ENCODE measurements at regions not wholly inside any gene's neighbourhood (a gene's known extent, or its start where the extent isn't known, plus 50 kb on each side); places are given as distances from the start of the nearest gene placed in this dataset.

DNA sequence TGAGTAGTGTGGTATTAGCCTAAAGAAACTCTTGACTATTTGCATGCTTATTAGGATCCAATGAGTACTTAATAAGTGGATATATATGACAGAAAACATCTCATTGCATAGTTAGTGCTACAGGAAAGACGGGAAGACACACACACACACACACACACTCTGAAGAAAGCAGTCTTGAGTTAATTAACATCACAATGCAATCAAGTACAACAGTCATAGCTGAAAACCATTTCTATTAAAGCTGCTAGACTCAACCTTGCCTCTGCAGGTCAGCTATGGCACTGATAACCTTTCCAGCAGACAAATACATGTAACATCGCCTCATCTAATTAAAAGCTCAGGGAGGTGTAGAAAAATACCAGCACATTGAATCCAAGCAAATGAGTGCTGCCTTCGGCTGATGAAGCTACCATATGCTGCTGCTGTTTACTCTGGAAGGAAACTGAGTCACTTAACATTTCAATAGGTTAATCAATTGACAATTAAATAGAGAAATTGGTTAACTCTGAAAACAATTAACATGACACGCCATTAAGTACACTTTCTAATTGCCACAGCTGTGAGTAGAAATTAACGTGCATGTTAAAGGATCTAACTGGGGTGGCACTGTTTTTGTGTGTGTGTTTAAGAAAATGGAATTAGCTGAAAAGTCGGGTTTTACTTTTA, 93.2 kb upstream of the OTX2 start:
- no peak for DNase-seq

DNA sequence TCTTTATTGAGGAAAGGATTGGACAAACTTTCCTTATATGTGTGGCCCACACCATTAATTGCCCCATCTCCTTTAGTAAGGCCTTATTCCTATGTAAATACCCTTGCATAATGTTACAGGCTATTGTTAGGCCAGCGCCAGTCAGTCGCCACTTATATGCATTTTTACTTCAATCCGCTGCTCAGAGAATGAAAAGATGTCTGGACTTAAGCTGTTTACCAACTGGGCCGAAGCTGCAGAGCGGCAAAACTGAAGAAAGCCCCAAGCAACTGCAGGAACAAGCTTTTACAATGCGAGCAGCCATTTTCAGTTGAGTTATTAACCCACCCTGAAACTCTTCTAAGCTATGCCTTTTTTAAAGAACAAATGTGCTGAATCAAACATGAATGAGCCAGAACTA, 92.1 kb upstream of the OTX2 start:
- no peak for DNase-seq

DNA sequence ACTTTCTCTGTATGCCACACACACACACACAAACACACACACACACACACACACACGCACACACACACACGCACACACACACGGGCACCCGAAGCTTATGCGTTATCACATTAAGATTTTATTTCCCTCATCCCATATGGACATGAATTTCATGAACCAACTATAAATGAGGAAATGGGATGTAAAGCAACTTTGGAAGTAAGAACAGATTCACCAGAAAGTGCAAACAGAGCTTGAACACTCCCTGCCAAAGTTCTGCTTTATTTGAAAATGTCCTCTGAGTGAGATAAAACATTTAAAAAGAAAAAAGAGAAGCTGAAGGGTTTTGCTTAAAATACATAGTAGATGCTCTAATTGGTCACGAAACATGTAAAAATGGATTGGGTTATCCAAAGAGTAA, 90.4 kb upstream of the OTX2 start:
- no peak for DNase-seq

DNA sequence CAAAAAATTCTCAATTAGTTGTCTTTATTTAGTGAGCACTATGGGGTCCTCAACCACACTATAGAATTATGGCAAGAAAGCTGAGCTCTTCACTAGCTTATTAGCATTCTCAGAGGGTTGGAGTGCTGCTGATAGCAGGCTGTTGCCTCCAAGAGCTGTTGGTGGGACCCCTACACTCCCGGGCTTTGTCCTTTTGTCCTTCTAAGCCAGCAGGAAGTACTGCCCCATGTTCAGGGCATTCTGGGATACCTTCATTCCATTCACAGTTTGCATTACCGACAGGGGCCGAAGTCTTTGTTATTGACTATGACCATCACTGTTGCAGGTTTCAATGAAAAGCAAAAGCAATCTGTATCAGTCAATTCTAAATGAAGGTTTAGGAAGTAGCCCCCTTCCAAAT, 89.5 kb upstream of the OTX2 start:
- no peak for DNase-seq

DNA sequence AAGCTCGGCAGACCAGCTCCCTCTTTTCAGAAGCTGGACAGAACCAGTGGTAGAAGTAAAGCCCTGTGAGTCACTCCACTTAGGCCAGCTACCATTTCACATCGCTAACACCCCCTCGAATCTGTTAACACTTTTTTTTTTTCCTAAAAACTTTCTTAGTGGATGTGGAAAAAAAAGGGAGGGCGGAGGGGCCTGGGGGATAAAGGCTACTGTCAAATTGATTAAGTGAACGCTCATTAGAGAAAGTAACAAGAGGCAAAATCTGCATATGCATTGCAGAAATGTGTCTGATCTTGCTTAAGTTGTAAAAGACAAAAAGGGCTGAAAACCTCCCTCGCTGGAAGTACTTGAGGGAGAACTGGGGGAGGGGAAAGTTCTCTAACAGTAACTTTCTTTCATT, 86.6 kb upstream of the OTX2 start:
- no peak for DNase-seq

DNA sequence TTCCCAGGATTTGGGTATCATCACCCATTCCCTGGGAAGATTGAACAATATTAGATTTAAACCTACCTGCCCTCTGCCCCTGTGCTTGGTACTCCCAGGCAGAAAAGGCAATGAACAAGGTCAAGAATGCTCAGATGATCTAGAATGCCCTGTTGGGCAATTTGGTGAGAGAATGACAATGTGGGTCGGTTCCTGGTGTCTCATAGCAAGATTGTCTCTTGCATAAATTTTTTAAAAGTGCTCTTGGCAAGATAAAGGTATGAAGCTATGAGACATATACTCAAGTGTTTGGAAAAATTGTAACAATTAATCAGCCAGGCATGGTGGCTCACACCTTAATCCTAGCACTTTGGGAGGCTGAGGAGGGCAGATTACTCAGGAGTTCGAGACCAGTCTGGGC, 86.0 kb upstream of the OTX2 start:
- DNase-seq = no peak

DNA sequence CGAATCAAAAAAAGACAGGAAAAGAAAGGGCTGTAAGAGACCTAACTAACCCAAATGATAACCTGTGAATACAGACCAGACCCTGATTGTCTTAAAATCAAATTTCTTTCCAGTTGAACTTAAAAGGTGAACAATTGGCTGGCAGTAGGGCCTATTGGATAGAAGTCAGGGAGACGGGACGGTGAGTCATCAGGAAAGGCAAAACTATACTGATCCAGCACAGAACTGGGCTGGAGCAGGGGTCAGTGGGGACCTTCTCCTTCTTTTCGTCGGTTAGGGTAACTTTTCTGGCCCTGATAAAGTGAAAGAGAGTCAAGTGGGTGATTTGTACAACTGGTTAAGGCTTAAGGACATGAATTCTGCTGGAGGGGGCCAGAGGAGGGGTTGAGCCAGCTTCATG, 84.9 kb upstream of the OTX2 start:
- no peak for DNase-seq

DNA sequence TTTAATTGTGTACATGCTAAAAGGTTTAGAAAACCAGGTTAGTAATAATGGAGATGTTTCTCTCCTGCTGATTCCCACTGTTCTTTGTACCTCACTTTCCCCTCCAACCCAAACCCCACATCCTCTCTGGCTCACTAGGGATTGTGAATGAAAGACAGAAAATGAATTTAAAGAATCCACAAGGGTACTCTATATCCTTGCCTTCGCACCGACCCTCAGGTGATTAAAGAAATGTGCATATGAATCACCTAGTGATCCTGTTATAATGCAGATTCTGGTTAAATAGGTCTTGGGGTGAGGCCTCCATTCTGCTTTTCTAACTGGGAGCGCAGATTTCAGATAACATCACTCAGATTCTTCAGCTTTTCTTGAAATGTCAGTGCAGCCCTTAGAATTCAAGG, 84.3 kb upstream of the OTX2 start:
- DNase-seq = no peak

DNA sequence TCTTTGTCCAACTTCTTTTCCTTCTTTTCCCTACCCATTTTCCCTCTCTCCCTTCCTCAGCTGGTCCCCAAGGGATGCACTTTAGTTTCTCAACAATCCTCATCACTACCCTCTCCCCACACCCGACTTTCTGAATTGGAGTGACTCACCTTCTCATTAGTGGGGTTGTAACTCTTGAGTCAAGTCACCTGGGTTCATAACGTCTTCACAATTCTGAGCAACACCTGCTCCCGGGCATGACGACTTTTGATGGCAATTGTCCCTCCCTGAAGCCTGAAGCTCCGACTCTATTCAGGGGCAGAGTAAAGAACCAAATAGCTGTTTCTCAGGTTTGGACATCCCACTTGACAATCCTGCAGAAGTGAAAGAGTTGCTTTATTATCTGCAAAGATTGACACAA, 82.7 kb upstream of the OTX2 start:
- no peak for DNase-seq

DNA sequence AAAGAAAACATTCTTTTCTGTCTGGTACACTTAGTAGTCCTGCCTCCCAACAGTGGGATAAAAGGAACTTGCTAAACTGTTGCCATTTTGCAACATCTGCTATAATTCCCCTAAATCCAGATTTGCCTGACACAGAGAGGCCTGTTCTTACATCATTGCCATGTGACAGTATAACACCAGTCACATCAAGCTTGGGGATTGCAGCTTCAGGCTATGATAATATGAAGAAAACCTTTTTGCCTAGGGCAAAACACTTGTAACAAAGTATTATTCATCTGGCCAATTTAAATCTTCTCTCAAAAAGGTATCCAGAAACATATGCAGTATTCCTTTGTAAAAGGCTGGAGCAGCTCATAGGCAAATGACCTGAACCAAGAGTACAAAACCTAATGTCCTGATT, 80.9 kb upstream of the OTX2 start:
- DNase-seq = no peak

DNA sequence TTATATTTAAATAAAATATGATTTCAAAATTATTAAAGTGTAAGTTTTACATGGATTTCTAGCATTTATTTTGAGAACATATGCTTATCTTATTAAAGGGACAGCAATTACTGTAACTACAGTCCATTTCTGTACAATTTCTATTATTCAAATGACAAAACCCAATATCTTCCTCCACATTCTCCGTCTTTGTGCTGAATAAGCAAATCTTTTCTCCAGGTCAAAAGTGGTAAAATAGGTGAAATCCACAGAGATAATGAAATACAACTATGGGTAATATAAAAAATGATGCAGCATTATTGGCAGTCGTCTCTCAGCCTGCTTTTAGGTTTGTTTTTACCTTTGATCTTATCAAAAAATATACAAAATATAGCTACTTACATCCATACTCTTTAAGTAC, 79.4 kb upstream of the OTX2 start:
- no peak for DNase-seq

DNA sequence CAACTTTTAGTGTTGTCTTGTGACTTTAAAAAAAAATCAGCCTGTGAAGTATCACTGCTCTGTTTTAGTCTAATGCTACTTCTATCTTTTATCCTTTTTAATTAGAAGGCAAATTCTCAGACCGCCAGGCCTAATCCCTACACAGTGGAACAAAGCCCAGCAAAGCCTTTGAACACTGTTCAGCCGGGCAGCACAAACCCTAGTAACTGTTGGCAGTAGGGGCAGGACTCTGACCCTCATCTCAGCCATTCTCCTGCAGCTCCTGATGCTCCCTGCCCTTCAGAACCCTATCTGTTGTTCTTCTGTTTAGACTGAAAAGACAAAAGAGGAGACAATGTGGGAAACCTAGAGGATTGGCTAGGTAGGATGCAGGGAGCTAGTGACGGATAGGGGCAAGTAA, 78.0 kb upstream of the OTX2 start:
- no peak for DNase-seq

DNA sequence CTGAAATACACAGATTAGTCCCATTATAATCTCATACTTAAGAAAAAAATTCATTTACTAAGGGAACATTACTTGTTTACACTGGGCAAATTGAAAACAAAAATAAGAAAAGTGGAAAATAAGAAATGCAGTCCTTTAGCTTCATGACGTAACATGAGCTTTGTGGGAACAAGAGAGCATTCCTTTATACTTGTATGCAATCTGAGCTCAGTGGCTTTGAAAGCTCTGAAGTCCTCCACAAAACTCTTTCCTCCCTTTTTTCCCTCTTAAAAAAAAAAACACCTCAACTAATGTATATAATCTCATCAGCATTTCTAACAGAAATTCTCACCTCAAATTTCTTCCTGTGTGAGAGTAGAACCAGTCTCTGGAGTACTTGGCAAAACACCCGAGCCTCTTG, 76.9 kb upstream of the OTX2 start:
- no peak for DNase-seq

DNA sequence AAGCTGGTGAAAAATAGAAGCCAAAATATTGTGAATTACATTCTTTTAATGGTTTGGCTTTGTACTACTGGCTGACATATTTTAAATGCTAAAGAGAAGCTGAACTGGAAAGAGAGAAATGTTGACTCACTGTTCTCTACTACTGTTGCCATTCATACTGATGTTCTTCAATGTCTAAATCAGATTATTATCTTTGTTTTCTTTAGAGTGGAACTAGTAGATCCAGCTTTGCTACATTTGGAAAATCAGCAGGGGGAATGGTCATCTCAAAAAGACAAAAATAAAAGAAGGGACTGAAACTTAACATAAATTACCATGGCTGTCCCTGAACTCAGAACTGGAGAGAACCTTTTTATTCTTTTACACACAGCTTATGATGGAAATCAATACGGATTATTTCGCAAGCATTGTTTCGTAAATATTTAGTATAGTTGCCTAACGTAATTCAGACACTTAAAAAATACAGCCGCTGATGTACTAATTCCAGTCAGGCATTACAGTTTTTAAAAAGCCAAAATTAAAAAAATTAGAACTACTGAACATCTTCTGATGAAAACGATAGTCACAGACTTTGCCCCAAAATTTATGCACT, 76.3 kb upstream of the OTX2 start:
- DNase-seq = no peak

DNA sequence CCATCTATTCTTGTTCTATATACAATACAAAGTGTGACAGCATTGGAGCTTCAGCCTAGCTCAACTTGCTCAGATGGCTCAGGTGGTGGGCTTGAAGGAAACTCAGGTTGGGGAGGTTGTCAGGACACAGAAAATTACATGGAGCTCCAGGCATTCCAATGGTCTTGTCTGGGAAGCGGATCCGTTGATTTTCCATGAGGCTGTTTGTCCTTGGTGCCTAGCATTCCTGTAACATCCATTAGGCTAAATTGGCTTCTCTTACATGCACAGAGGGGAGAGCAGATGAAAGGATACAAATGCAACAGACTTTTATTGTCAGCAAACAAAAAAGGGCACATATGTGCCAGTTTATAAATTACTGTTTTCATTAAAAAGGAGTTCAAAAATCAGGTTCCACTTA, 75.5 kb upstream of the OTX2 start:
- DNase-seq = no peak

DNA sequence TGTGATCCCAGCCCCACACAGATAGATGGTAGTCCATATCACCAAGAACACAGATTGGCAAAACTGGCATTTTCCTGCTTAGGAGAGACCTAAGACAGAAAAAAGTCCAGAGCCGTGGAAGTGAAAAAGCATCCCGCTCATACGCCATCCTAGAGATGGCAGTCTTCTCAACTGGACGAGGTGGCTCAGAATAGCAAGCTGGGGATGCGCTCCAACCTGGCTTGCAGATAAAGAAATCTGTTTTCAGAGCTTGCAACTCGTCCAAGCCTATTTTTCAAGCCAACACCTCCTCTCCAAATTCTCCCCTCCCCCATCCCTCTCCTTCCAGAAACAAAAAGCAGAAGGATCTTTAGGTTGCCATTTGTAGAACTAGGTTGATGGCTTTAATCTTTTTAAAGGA, 74.3 kb upstream of the OTX2 start:
- peak in 2 of 14 donors; percentile 37 to 96 for DNase-seq

DNA sequence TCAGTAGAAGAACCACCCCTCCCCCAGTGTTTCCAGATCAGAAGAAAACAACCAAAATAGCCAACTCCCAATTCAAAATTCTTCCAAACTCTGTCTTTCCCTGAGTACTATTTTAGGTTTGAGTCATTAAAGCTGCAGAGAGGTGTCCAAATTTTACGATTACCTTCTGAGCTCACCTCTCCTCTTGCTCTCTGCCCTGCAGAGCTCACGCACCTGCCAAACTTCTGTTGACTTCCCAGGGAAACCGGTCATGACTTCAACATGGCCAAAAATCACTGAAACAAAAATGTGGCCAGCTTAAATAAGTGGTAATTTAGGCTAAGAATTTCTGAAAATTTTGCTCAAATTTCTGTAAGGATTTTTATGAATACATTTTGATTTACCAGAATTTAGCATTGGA, 70.9 kb upstream of the OTX2 start:
- DNase-seq = peak in 1 of 14 donors; percentile 87

DNA sequence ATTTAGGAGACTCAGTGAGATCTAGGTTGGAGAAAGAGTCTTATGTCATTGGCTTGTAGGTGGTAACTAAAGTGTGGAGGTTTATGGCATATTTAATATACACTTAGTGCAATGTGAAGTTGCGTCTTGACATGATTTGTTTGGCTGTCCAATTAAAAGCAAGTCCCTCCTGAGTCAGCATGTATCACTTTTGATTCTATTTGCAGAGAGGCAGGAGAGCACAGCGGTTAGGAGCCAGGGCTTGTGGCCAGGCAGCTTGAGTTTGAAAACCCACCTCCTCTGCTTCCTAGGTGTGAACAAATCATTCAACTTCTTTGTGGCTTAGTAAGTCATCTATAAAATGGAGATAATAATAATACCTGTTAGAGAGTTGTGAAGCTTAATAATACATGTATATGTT, 68.5 kb upstream of the OTX2 start:
- no peak for DNase-seq

DNA sequence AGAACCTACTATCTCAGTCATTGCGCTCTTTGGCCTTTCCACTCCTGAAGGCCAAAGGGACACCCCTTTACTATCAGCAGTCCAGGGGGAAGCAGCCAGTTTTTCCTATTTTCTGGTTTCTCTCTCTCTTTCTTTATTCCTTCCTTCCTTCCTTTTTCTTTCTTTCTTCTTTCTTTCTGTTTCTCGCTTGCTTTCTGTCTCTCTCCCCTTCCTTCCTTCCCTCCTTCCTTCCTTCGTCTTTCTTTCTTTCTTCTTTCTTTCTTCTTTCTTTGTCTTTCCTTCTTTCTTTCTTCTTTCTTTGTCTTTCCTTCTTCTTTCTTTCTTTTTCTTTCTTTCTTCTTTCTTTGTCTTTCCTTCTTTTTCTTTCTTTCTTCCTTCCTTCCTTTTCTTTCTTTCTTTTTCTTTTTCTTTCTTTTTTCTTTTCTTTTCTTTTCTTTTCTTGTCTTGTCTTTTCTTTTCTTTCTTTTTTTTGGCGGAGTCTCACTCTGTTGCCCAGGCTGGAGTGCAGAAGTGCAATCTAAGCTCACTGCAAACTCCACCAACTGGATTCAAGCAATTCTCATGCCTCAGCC, 64.9 kb upstream of the OTX2 start:
- DNase-seq = no peak

DNA sequence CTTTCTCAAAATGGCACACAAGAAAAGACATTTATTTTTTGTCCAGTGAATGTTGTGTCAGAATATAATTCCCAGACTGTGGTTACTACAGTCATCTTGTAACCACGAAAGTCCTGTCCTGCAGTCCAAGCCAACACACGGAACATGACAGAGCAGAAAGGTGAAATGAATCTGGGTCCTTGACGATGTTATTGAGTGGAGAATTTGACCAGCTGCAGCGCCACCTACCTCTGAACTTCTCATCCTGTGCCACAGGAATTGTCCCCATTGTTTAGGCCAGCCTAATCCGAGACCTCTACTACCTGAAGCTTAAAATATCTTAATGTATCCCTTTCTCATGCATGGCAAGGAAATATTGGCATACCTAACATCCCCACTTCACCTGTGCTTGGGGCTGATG, 64.1 kb upstream of the OTX2 start:
- peak in 1 of 14 donors; percentile 6 for DNase-seq

DNA sequence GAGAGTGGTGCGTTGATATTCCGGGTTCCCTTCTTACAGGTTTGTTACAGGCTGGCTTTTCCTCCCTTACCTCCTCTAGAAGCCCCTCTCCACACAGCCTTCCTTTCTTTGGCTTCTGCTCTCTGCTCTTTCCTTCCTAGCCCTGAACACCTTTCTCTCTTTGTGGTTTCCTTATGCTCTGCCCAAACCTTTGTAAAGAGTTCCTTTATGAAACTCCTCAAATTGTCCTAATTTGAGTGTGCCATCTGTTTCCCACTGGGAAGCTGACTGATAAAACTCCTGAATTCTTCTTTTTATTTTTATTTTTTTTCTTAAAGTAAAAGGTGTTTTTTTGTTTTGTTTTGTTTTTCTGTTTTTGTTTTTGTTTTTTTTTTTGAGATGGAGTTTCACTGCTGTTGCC, 60.1 kb upstream of the OTX2 start:
- peak in 1 of 14 donors; percentile 40 for DNase-seq

DNA sequence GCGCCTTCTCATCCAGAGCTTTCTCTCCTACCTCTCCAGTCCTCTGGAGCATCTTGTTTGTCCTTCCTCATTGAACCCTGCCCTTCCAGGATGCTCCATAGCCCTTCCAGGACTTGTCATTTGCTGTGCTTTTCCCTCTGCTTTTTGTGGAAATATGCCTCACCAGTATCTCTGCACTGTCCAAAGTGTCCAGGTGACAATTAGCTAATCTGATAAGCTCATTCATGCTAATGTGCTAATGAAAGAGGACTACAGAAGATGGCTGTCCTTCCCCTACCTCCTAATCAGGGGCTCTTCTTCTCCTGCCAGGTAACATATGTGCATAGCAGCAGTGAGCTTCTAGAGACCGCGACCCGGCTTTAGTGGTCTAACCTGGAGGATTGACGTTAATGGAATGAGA, 58.4 kb upstream of the OTX2 start:
- DNase-seq = peak in 1 of 14 donors; percentile 68

DNA sequence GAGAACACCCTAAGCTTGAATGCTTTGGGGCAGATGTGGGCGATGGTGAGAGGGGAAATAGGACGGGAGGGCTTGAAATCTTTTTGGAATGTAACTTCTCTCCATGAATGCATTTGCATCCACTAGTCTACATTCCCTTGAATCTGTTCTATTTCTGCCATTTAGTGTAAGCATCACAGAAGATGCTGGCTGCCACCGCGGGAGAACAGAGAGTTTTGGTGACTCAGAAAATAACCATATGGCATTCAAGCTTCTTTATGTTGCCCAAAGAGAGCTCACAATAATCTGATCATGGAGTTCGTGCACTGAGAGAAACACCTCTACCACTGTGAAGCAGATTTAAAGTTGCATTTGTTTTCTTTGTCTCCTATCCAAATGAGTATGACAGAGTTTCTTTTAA, 52.6 kb upstream of the OTX2 start:
- peak in 1 of 14 donors; percentile 85 for DNase-seq

DNA sequence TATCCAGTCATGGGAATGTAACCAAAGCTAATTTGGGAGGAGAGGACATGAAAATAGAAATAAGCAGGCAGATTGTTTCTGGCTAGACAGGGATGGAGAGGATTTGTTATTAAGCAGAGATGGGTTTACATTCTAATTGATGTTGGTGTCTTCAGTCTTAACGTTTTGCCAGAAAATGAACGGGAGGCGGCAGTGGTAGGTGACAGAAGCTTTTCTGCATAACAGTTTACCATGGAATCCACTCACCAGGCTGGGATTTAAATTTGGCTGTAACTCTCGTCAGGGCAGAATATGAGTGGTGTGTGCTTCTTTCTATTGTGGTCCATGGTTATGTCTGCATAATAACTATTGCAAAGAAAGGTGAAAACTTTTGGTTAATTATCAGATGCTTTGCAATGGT, 50.2 kb upstream of the OTX2 start:
- peak in 1 of 14 donors; percentile 53 for DNase-seq
